Stomach (tissue), 8 donors: ENCODE measurements at regions not wholly inside any gene's neighbourhood (a gene's known extent, or its start where the extent isn't known, plus 50 kb on each side); places are given as distances from the start of the nearest gene placed in this dataset.

Source experiments
- DNase-seq, 2 donors: peaks; one replicate each; pipeline versions ENCODE4 v3.0.0 to v3.0.0-alpha.2; 2013 to 2019
- H3K27ac ChIP-seq, 5 donors: fragments of 200-600 bp in 4 of 5; sonication (generic) in 4 of 5; one replicate each; pipeline ENCODE4 v1.5.1; 2013 to 2019; ENCODE audit warnings: mild to moderate bottlenecking in 1 of 5, moderate library complexity in 1 of 5
- H3K27me3 ChIP-seq, 3 donors: fragments of 200-600 bp; sonication (generic); one replicate each; pipeline ENCODE4 v1.5.1; 2017 to 2019; ENCODE audit warnings: mixed run types in 1 of 3
- H3K36me3 ChIP-seq, 4 donors: fragments of 200-600 bp; sonication (generic); 1 replicate in 3 of 4; 2 replicates in 1 of 4; pipeline ENCODE4 v1.5.1; 2016 to 2019
- H3K4me1 ChIP-seq, 4 donors: fragments of 200-600 bp; sonication (generic); one replicate each; pipeline ENCODE4 v1.5.1; 2016 to 2019
- H3K4me3 ChIP-seq, 4 donors: fragments of 200-600 bp; sonication (generic) in 3 of 4; one replicate each; pipeline ENCODE4 v1.5.1; 2016 to 2019; ENCODE audit warnings: mild to moderate bottlenecking in 1 of 4
- H3K9me3 ChIP-seq, 4 donors: fragments of 200-600 bp; sonication (generic); one replicate each; pipeline ENCODE4 v1.5.1; 2016 to 2019
- CTCF ChIP-seq, 7 experiments: fragments of 450-650 bp in 4 of 7; fragments of 200-600 bp in 3 of 7; sonication (generic) in 3 of 7; IDR thresholded peaks; one replicate each; pipeline ENCODE4 v1.5.1; 2016 to 2019; ENCODE audit warnings: antibody characterized with exemption in 7 of 7, control low read depth in 2 of 7, mild to moderate bottlenecking in 1 of 7
- EP300 ChIP-seq: sonication (generic); formaldehyde crosslinking; IDR thresholded peaks from one replicate; pipeline ENCODE4 v1.6.1; 2017; ENCODE audit warnings: antibody characterized with exemption
- POLR2A ChIP-seq, 4 donors: fragments of 450-650 bp; IDR thresholded peaks; one replicate each; pipeline ENCODE4 v1.6.1; 2016; ENCODE audit warnings: antibody characterized with exemption in 4 of 4, control low read depth in 2 of 4, mild to moderate bottlenecking in 1 of 4, moderate library complexity in 1 of 4
- POLR2AphosphoS5 ChIP-seq, 3 donors: sonication (generic); formaldehyde crosslinking; IDR thresholded peaks; one replicate each; pipeline ENCODE4 v1.6.1; 2016; ENCODE audit warnings: antibody characterized with exemption in 3 of 3
- WGBS, 5 donors: extraction: QIAGEN DNeasy Blood & Tissue Kit in 3 of 5; methylation state at CpG; one replicate each; pipeline versions ENCODE4 v1.1.5 to v1.1.7; 2013 to 2018; 5-methylcytosine and 5-hydroxymethylcytosine counted together
- intact Hi-C: fragments of 100-400 bp; cut with DNase I; formaldehyde crosslinking; loops from one replicate; pipeline ENCODE4 v1.15.1; 2023; ENCODE audit warnings: low total_unique reads
- donor health status: healthy with polysubstance abuse.
- donor health status: Bipolar disorder and iron deficiency.
- donor health status: healthy.

GRCh38 chr11:15738931-15739330 is 617.4 kb downstream of the SOX6 start:
- H3K4me3 ChIP-seq: no peak overlapping the region
- no peak for DNase-seq
- H3K27me3 ChIP-seq: no peaks in the 10 kb centered on the region
- intact Hi-C loops: no loop called here
- no peak overlapping the region for H3K27ac ChIP-seq
- H3K4me1 ChIP-seq: no peaks in the 10 kb centered on the region
- WGBS, 5 donors: 79 to 90% (median 86%) methylated on average over 5 of the region's 5 CpGs
- H3K36me3 ChIP-seq: no peaks in the 10 kb centered on the region
- TF ChIP-seq CTCF (IDR thresholded peaks at IDR 0.05) (no peak), POLR2AphosphoS5 (IDR thresholded peaks at IDR 0.05) (no peak), POLR2A (IDR thresholded peaks at IDR 0.05) (no peak), EP300 (no peak)
- no peaks in the 10 kb centered on the region for H3K9me3 ChIP-seq

DNA sequence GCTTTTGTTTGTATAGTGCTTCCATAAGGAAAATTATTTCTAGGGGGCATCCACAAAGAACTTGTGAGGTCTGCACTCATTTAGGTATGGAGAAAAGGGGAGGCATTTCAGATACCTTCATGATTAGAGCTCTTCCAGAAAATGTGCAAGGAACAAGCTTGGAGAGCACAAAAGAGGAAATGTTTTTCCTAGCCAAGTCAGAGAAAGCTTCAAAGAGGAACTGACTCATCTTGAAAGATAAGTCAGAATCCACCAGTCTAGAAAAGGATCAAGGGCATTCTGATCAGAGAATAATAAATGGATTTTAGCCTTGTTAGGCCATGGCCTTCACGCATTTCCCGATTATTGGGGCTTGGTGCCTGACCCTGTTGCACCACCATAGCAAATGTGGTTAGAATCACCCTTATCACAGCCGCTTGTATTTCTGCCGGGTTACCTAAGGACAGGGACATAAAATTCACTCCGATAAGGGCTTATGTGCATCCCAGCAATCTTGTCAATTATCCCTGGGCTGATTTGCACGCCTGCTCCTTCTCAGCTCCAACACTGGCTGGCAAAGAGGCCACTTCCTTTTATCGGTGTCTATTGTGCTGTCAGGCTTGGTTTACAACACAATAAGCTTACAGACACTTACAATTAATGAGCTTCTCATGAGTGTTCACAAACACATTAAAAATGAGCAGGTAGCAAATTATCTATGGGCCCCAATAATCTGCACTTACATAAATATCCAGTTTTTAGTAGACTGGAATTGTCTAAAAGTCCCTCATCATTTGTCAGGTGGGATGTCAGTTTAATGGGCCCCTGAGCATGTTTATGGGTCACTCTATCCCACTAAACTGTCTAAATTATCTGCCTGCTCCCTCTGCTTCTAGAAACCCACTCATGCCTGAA is 613.5 kb downstream of the SOX6 start:
- no peak overlapping the region for H3K4me3 ChIP-seq
- DNase-seq: no peak
- no peaks in the 10 kb centered on the region for H3K36me3 ChIP-seq
- intact Hi-C loops: no loop called here
- no peak overlapping the region for H3K27ac ChIP-seq
- no peaks in the 10 kb centered on the region for H3K9me3 ChIP-seq
- no peaks in the 10 kb centered on the region for H3K4me1 ChIP-seq
- no peak for TF ChIP-seq EP300
- no peak for TF ChIP-seq CTCF (IDR thresholded peaks at IDR 0.05)
- TF ChIP-seq POLR2A (IDR thresholded peaks at IDR 0.05): no peak
- no peak for TF ChIP-seq POLR2AphosphoS5 (IDR thresholded peaks at IDR 0.05)
- WGBS, 5 donors: 70 to 82% (median 74%) methylated on average over 7 of the region's 7 CpGs
- H3K27me3 ChIP-seq: no peaks in the 10 kb centered on the region

- intact Hi-C loops: no loop called here
- H3K27me3 ChIP-seq: no peaks in the 10 kb centered on the region
- H3K27ac ChIP-seq: no peak overlapping the region
- TF ChIP-seq CTCF (IDR thresholded peaks at IDR 0.05) (no peak), POLR2AphosphoS5 (IDR thresholded peaks at IDR 0.05) (no peak), POLR2A (IDR thresholded peaks at IDR 0.05) (no peak), EP300 (no peak)
- no peaks in the 10 kb centered on the region for H3K9me3 ChIP-seq
- no peak for DNase-seq
- no peaks in the 10 kb centered on the region for H3K36me3 ChIP-seq
- WGBS, 5 donors: 61 to 83% (median 73%) methylated on average over 3 of the region's 3 CpGs
- H3K4me3 ChIP-seq: no peak overlapping the region
- no peaks in the 10 kb centered on the region for H3K4me1 ChIP-seq
Measured at GRCh38 chr11:15744693-15745092, 611.7 kb downstream of the SOX6 start.

DNA sequence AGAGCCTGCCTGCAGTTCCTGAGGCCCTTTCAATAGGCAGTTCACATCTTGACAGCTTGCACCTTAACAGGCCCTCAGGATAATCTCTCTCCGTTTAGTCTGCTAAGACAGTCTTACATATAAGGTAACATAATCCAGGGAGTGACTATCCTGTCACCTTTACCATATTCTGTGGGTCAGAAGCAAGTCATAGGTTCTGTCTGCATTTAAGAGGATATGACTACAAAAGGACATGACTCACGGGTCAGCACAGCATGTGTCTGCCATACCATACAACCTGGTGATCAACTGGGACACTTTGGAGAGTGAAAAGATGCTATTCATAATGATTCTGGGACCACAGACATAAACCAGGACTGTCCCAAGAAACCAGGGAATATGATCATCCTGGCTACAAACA is 611.1 kb downstream of the SOX6 start:
- Histone ChIP-seq H3K36me3 (no peaks in the 10 kb centered on the region), H3K4me1 (no peaks in the 10 kb centered on the region), H3K27ac (no peak overlapping the region), H3K4me3 (no peak overlapping the region), H3K27me3 (no peaks in the 10 kb centered on the region), H3K9me3 (no peaks in the 10 kb centered on the region)
- intact Hi-C loops: no loop called here
- TF ChIP-seq EP300 (no peak), POLR2A (IDR thresholded peaks at IDR 0.05) (no peak), CTCF (IDR thresholded peaks at IDR 0.05) (no peak), POLR2AphosphoS5 (IDR thresholded peaks at IDR 0.05) (no peak)
- DNase-seq: no peak
- WGBS, 5 donors: 79 to 94% (median 86%) methylated on average over 2 of the region's 2 CpGs
